SK-N-SH treated with all-trans-retinoic acid at 6 μM for 48 hours (cell line): ENCODE measurements at regions not wholly inside any gene's neighbourhood (a gene's known extent, or its start where the extent isn't known, plus 50 kb on each side); places are given as distances from the start of the nearest gene placed in this dataset.

ENCODE experiments used
- ATAC-seq: fragments of 200-7000 bp; cut with Tn5 transposase; 3 replicates; pipeline ENCODE4 v1.9.1; 2020; ENCODE audit warnings: mild to moderate bottlenecking, moderate library complexity
- ARNTL ChIP-seq: fragments of 450-650 bp; formaldehyde crosslinking; IDR thresholded peaks from 2 replicates; pipeline ENCODE4 v1.5.0; 2020; ENCODE audit warnings: low read depth, mild to moderate bottlenecking, moderate library complexity, borderline replicate concordance
- BACH2 ChIP-seq: fragments of 250-450 bp; sonication (Bioruptor Pico); IDR thresholded peaks from 2 replicates; pipeline ENCODE4 v1.9.0; 2021; ENCODE audit warnings: mild to moderate bottlenecking, borderline replicate concordance
- CSDC2 ChIP-seq: fragments of 250-450 bp; sonication (Bioruptor Pico); IDR thresholded peaks from 2 replicates; pipeline ENCODE4 v1.5.0; 2020; ENCODE audit warnings: mild to moderate bottlenecking, moderate library complexity
- ESRRG ChIP-seq: fragments of 250-450 bp; sonication (Bioruptor Pico); IDR thresholded peaks from 2 replicates; pipeline ENCODE4 v1.6.1; 2021; ENCODE audit warnings: mild to moderate bottlenecking
- GLIS3 ChIP-seq: fragments of 250-450 bp; sonication (Bioruptor Pico); IDR thresholded peaks from 2 replicates; pipeline ENCODE4 v1.5.0; 2020; ENCODE audit warnings: mild to moderate bottlenecking, moderate library complexity
- ISL1 ChIP-seq: fragments of 250-450 bp; sonication (Bioruptor Pico); IDR thresholded peaks from 2 replicates; pipeline ENCODE4 v2.1.2; 2022; ENCODE audit warnings: mild to moderate bottlenecking, moderate library complexity
- OSR1 ChIP-seq: fragments of 250-450 bp; sonication (Bioruptor Pico); IDR thresholded peaks from 2 replicates; pipeline ENCODE4 v1.8.0; 2022; ENCODE audit warnings: moderate library complexity, mild to moderate bottlenecking, inconsistent platforms
- RARB ChIP-seq: fragments of 250-450 bp; sonication (Bioruptor Pico); IDR thresholded peaks from 2 replicates; pipeline ENCODE4 v1.8.0; 2021; ENCODE audit warnings: mild to moderate bottlenecking, moderate library complexity
- SNAI2 ChIP-seq: fragments of 250-450 bp; sonication (Bioruptor Pico); IDR thresholded peaks from 2 replicates; pipeline ENCODE4 v1.5.0; 2020; ENCODE audit warnings: mild to moderate bottlenecking, moderate library complexity
- TCF4 ChIP-seq: fragments of 250-450 bp; sonication (Bioruptor Pico); IDR thresholded peaks from 2 replicates; pipeline ENCODE4 v1.8.0; 2021; ENCODE audit warnings: mild to moderate bottlenecking, moderate library complexity, borderline replicate concordance
- TOX ChIP-seq: fragments of 250-450 bp; sonication (Bioruptor Pico); IDR thresholded peaks from 2 replicates; pipeline ENCODE4 v1.8.0; 2021; ENCODE audit warnings: mild to moderate bottlenecking, moderate library complexity, borderline replicate concordance
- ZC3H10 ChIP-seq: fragments of 250-450 bp; sonication (Bioruptor Pico); IDR thresholded peaks from 2 replicates; pipeline ENCODE4 v1.5.1; 2021; ENCODE audit warnings: mild to moderate bottlenecking, moderate library complexity
- ZFP3 ChIP-seq: fragments of 250-450 bp; sonication (Bioruptor Pico); IDR thresholded peaks from 2 replicates; pipeline ENCODE4 v1.5.0; 2020; ENCODE audit warnings: mild to moderate bottlenecking, moderate library complexity
- ZFP30 ChIP-seq: fragments of 450-650 bp; formaldehyde crosslinking; IDR thresholded peaks from 2 replicates; pipeline ENCODE4 v1.5.0; 2022; ENCODE audit warnings: mild to moderate bottlenecking, moderate library complexity
- ZNF70 ChIP-seq: fragments of 450-650 bp; formaldehyde crosslinking; IDR thresholded peaks from 2 replicates; pipeline ENCODE4 v1.5.0; 2020; ENCODE audit warnings: mild to moderate bottlenecking, moderate library complexity
- ZNF8 ChIP-seq: fragments of 450-650 bp; formaldehyde crosslinking; IDR thresholded peaks from 2 replicates; pipeline ENCODE4 v1.5.0; 2020; ENCODE audit warnings: mild to moderate bottlenecking, moderate library complexity
- TF ChIP-seq, protein P1 (sequence below): fragments of 250-450 bp; sonication (Bioruptor Pico); IDR thresholded peaks from 2 replicates; pipeline ENCODE4 v1.8.0; 2021; ENCODE audit warnings: low read depth, mild to moderate bottlenecking, moderate library complexity, borderline replicate concordance
- TF ChIP-seq, protein P2 (sequence below): fragments of 250-450 bp; sonication (Bioruptor Pico); IDR thresholded peaks from 2 replicates; pipeline ENCODE4 v1.5.1; 2021; ENCODE audit warnings: mild to moderate bottlenecking, moderate library complexity
- TF ChIP-seq, protein P3 (sequence below): fragments of 250-450 bp; sonication (Bioruptor Pico); IDR thresholded peaks from 2 replicates; pipeline ENCODE4 v1.5.0; 2020; ENCODE audit warnings: mild to moderate bottlenecking, moderate library complexity
- TF ChIP-seq, protein P4 (sequence below): fragments of 250-450 bp; sonication (Bioruptor Pico); IDR thresholded peaks from 2 replicates; pipeline ENCODE4 v1.5.1; 2020; ENCODE audit warnings: low read depth, mild to moderate bottlenecking, moderate library complexity

DNA sequence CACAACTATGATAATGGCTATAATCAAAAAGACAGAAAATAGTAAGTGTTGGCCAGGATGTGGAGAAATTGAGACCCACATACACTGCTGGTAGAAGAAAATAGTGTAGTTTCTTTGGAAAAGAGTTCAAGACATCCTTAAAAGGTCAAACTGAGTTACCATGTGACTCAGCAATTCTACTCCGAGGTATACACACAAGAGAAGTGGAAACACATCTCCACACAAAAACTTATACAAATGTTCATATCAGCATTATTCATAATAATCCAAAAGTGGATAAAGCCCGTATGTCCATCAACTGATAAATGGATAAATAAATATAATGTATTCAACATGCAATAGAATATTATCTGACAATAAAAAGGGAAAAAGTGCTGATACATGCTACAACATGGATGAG lies 532.2 kb downstream of the NR2F1-AS1 start:
- ATAC-seq = no peak
- TF ChIP-seq ARNTL (CRISPR knock-in tag) (no peak), GLIS3 (CRISPR knock-in tag) (no peak), TCF4 (CRISPR knock-in tag) (no peak), BACH2 (CRISPR knock-in tag) (no peak), ZNF70 (CRISPR knock-in tag) (no peak), ZFP30 (no peak), ZFP3 (CRISPR knock-in tag) (no peak), ZNF8 (CRISPR knock-in tag) (no peak), RARB (no peak), ESRRG (no peak), ZC3H10 (CRISPR knock-in tag) (no peak), OSR1 (CRISPR knock-in tag) (no peak), TOX (CRISPR knock-in tag) (no peak), SNAI2 (no peak), ISL1 (no peak)
- TF ChIP-seq, protein P1, sequence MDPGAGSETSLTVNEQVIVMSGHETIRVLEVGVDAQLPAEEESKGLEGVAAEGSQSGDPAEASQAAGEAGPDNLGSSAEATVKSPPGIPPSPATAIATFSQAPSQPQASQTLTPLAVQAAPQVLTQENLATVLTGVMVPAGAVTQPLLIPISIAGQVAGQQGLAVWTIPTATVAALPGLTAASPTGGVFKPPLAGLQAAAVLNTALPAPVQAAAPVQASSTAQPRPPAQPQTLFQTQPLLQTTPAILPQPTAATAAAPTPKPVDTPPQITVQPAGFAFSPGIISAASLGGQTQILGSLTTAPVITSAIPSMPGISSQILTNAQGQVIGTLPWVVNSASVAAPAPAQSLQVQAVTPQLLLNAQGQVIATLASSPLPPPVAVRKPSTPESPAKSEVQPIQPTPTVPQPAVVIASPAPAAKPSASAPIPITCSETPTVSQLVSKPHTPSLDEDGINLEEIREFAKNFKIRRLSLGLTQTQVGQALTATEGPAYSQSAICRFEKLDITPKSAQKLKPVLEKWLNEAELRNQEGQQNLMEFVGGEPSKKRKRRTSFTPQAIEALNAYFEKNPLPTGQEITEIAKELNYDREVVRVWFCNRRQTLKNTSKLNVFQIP (CRISPR knock-in tag) = no peak
- TF ChIP-seq, protein P2, sequence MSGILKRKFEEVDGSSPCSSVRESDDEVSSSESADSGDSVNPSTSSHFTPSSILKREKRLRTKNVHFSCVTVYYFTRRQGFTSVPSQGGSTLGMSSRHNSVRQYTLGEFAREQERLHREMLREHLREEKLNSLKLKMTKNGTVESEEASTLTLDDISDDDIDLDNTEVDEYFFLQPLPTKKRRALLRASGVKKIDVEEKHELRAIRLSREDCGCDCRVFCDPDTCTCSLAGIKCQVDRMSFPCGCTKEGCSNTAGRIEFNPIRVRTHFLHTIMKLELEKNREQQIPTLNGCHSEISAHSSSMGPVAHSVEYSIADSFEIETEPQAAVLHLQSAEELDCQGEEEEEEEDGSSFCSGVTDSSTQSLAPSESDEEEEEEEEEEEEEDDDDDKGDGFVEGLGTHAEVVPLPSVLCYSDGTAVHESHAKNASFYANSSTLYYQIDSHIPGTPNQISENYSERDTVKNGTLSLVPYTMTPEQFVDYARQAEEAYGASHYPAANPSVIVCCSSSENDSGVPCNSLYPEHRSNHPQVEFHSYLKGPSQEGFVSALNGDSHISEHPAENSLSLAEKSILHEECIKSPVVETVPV (CRISPR knock-in tag) = no peak
- TF ChIP-seq, protein P3, sequence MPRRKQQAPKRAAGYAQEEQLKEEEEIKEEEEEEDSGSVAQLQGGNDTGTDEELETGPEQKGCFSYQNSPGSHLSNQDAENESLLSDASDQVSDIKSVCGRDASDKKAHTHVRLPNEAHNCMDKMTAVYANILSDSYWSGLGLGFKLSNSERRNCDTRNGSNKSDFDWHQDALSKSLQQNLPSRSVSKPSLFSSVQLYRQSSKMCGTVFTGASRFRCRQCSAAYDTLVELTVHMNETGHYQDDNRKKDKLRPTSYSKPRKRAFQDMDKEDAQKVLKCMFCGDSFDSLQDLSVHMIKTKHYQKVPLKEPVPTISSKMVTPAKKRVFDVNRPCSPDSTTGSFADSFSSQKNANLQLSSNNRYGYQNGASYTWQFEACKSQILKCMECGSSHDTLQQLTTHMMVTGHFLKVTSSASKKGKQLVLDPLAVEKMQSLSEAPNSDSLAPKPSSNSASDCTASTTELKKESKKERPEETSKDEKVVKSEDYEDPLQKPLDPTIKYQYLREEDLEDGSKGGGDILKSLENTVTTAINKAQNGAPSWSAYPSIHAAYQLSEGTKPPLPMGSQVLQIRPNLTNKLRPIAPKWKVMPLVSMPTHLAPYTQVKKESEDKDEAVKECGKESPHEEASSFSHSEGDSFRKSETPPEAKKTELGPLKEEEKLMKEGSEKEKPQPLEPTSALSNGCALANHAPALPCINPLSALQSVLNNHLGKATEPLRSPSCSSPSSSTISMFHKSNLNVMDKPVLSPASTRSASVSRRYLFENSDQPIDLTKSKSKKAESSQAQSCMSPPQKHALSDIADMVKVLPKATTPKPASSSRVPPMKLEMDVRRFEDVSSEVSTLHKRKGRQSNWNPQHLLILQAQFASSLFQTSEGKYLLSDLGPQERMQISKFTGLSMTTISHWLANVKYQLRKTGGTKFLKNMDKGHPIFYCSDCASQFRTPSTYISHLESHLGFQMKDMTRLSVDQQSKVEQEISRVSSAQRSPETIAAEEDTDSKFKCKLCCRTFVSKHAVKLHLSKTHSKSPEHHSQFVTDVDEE (CRISPR knock-in tag) = no peak
- TF ChIP-seq, protein P4, sequence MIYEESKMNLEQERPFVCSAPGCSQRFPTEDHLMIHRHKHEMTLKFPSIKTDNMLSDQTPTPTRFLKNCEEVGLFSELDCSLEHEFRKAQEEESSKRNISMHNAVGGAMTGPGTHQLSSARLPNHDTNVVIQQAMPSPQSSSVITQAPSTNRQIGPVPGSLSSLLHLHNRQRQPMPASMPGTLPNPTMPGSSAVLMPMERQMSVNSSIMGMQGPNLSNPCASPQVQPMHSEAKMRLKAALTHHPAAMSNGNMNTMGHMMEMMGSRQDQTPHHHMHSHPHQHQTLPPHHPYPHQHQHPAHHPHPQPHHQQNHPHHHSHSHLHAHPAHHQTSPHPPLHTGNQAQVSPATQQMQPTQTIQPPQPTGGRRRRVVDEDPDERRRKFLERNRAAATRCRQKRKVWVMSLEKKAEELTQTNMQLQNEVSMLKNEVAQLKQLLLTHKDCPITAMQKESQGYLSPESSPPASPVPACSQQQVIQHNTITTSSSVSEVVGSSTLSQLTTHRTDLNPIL (CRISPR knock-in tag) = no peak

DNA sequence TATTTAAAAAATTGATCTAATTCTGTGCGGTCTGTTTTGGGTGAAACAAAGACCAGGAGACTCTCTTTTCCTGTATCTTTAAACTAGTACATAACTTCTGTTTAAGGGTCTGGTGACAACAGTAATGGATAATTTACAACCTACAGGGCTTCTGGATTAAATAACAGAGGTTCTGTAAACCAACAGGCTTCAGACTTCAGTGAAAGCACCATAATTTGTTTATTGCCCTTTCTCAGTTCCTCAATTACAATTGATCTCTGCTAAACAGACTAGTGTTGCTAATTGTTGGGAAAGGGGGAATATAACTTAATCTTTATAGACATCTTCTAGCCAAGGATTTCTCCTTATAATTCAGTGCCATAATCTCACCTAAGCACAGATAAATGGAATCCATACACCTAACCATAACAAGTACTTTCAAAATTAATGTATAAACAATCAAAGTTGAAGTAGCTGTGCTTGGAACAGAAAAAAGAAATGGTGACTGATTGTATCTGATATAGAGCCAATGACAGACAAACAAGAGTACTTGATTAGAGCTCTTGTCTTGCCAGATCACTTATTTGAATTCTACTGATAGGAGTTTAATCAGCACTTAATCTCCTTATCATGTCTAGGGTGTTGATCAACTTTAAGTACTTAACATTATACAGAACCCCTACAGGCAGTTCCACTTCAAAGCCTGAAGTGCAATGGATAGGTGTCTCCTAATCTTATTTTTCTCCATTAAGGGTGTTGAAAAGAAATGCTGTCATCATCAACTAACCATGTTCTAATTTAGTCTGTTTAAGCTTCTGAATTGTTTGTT lies 536.0 kb downstream of the NR2F1-AS1 start:
- ATAC-seq = no peak

More for the DNA sequence above, 536.0 kb downstream of the NR2F1-AS1 start:
- TF ChIP-seq CSDC2 (CRISPR knock-in tag) = no peak
- TF ChIP-seq, protein P3 (CRISPR knock-in tag) = 0 out of 2 replicates have a peak, but pooled peaks have one; percentile 15
- TF ChIP-seq ZC3H10 (CRISPR knock-in tag) = no peak
